Hematopoietic multipotent progenitor cell treated with erythropoietin and hydrocortisone succinate and interleukin-3 and kit ligand, for 4 days (in vitro differentiated cells): ENCODE measurements at regions not wholly inside any gene's neighbourhood (a gene's known extent, or its start where the extent isn't known, plus 50 kb on each side); places are given as distances from the start of the nearest gene placed in this dataset.
A peak's percentile ranks its signal among the peaks of the same experiment; 100 is the strongest.

ENCODE experiments used
- DNase-seq: peaks from one replicate; pipeline ENCODE4 v3.0.0-alpha.2; 2015

DNA sequence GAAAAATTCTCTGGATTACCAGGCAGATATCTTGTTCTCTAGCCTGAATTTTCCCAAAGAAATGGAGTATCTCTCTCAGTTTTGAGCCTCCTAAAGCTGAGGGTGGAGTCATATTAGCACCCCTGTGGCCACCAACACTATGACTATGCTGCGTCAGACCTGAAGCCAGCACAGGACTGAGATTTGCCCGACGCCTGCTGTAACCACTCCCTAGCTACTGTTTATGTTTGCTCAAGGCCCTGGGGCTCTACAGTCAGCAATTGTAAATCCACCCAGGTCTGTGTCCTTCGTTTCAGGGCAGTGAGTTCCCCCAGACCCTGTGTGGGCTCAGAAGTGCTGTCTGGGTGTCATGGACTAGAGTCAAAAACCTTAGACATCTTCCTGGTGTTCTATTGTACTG lies 61.4 kb downstream of the ZXDA start:
- no peak for DNase-seq

DNA sequence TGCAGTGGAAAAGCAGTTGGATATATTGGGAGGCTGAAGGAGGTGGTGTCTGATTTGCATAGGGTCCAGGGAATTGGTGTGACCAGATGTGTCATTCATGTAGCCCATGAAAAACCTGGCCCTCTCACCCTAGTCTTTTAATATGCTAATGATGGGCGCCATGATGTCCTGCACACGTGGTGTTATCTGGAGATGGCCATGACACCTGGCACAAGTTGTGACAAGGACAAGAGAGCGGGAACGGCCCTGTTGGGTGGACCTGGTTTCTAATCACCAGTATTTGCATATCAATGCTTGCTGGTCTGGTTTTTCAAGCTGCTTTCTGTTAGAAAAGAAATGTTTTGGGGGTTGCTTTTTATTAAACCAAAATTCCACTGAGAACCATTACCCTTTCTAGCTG lies 87.4 kb downstream of the ZXDA start:
- no peak for DNase-seq

- no peak for DNase-seq
These were observed 87.9 kb downstream of the ZXDA start for GRCh38 chrX:57822398-57822797.

- DNase-seq, result peak; percentile 71
These were observed 88.4 kb downstream of the ZXDA start for GRCh38 chrX:57821703-57822387.

- peak; percentile 14 for DNase-seq
These were observed 93.0 kb downstream of the ZXDA start for GRCh38 chrX:57817302-57817701.

GRCh38 chrX:57772637-57773036 lies 92.6 kb upstream of the NLRP2B start:
- DNase-seq, result peak; percentile 0

DNA sequence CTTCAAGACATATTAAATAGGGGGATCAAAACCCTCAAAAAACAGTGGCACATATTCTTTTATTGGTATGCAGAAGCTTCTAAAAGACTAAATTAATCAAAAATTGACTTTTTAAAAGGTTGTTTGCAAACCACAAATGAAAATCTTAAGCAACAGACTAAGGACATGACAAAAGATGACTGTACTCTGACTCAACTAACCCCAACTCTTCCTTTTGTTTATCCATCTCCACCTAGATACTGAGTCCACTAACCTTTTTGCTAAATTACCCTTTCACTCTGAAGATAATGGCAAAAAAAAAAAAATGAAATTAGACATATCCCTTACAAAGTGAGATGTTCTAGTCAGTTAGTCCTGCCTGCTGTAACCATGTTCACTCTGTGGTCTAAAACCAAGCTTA lies 91.6 kb upstream of the NLRP2B start:
- no peak for DNase-seq

DNA sequence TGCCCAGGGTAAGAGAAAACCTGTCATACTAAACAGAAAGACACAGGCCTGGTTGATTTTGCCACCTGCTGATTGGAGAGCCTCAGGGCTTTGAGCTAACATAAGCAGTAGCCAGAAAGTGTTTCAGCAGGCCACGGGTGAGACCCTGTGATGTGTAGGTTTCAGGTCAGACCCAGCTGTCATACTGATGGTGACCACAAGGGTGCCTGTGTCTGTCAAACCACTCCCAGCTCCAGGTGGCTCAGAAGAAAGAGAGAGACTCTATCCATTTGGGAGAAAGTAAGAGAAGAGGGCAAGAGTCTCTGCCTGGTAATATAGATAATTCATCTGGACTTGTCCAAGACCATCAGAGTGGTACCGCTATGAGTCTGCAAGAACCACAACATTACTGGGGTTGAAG lies 72.8 kb upstream of the NLRP2B start:
- DNase-seq, result no peak

DNA sequence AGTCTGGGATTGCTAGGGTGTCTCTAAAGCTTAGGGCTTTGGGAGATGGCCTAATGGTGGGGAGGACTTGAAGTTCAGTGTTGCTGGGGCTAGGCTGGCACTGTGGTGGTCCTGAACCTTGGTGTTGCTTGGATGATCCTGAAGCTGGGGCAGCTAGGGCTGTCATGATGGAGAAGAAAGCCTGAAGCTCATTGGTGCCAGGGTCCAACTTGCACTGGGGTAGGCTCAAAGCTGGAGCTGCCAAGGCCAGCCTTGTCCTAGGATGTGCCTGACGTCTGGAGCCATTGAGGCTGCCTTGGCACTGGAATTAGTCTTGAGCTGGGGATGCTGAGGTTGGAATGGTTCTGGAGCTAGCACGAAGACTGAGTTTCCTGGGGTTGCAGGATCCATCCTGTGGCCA lies 61.0 kb upstream of the NLRP2B start:
- no peak for DNase-seq

DNA sequence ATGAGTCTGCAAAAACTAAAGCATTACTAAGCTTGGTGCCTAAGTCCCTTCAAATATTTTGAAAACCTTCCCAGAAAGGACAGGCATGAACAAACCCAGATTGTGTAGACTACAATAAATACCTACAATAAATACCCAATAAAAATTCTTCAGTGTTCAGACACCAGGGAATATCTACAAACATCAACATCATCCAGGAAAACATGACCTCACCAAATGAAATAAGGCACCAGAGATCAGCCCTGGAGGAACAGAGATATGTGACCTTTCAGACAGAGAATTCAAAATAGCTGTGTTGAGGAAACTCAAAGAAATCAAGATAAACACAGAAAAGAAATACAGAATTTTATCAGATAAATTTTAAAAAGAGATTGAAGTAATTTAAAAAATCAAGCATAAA lies 57.8 kb upstream of the NLRP2B start:
- no peak for DNase-seq
